ENCODE measurements at regions not wholly inside any gene's neighbourhood (a gene's known extent, or its start where the extent isn't known, plus 50 kb on each side); places are given as distances from the start of the nearest gene placed in this dataset.

GRCh38 chrX:39206399-39207145 lies 405.3 kb downstream of the MID1IP1 start:
- no peak for TF ChIP-seq YY1 (IDR thresholded peaks at IDR 0.05; ENCODE audit: low read depth)
- no peak for TF ChIP-seq POLR2AphosphoS5 (IDR thresholded peaks at IDR 0.05; ENCODE audit: low read depth, low read length)
- TF ChIP-seq CTCF (IDR thresholded peaks at IDR 0.05) = no peak
- TF ChIP-seq SIN3A (IDR thresholded peaks at IDR 0.05; ENCODE audit: borderline replicate concordance, low read depth, low read length) = no peak
- no peak for TF ChIP-seq TEAD4 (IDR thresholded peaks at IDR 0.05; ENCODE audit: borderline replicate concordance, insufficient read depth)
- no peak for TF ChIP-seq MEF2A (IDR thresholded peaks at IDR 0.05; ENCODE audit: borderline replicate concordance, low read depth)
- TF ChIP-seq CHD2 (IDR thresholded peaks at IDR 0.05; ENCODE audit: low read length, partially characterized antibody) = no peak
